A673 (cell line): ENCODE measurements at regions not wholly inside any gene's neighbourhood (a gene's known extent, or its start where the extent isn't known, plus 50 kb on each side); places are given as distances from the start of the nearest gene placed in this dataset.

Experiments
- EZH2 ChIP-seq: fragments of 200-600 bp; sonication (generic); IDR thresholded peaks from 2 replicates; pipeline ENCODE4 v1.6.1; 2017; ENCODE audit warnings: borderline replicate concordance, low read depth, mild to moderate bottlenecking, mixed read lengths, antibody characterized with exemption, low read length; ENCODE audit not compliant: poor library complexity, severe bottlenecking
- TF ChIP-seq, protein P1 (sequence below): fragments of 300-800, 200-600 bp; sonication (generic); conservative IDR thresholded peaks from 2 replicates; pipeline ENCODE4 v1.5.1; 2017; ENCODE audit warnings: low read depth, mild to moderate bottlenecking, antibody characterized with exemption, low read length, moderate library complexity, mixed read lengths

- TF ChIP-seq, protein P1, sequence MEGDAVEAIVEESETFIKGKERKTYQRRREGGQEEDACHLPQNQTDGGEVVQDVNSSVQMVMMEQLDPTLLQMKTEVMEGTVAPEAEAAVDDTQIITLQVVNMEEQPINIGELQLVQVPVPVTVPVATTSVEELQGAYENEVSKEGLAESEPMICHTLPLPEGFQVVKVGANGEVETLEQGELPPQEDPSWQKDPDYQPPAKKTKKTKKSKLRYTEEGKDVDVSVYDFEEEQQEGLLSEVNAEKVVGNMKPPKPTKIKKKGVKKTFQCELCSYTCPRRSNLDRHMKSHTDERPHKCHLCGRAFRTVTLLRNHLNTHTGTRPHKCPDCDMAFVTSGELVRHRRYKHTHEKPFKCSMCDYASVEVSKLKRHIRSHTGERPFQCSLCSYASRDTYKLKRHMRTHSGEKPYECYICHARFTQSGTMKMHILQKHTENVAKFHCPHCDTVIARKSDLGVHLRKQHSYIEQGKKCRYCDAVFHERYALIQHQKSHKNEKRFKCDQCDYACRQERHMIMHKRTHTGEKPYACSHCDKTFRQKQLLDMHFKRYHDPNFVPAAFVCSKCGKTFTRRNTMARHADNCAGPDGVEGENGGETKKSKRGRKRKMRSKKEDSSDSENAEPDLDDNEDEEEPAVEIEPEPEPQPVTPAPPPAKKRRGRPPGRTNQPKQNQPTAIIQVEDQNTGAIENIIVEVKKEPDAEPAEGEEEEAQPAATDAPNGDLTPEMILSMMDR = no peak
- TF ChIP-seq EZH2 = no peak
Measured at GRCh38 chr3:132237652-132238032, 79.6 kb upstream of the ACP3 start.
